OCI-LY7 (cell line): ENCODE measurements at regions not wholly inside any gene's neighbourhood (a gene's known extent, or its start where the extent isn't known, plus 50 kb on each side); places are given as distances from the start of the nearest gene placed in this dataset.

Experiments used
- BruUV-seq: library from RNA; stranded (reverse); fragments of 400-500 nt; replicated peaks from 2 replicates; lab custom pipeline; 2021; lab: Mats Ljungman, UMichigan
- CTCF ChIA-PET: fragments of 300-600 bp; sonication (Branson Sonifier 250); formaldehyde crosslinking; loops from one replicate; lab custom pipeline; 2022; ENCODE audit warnings: antibody characterized with exemption; ENCODE audit not compliant: unreplicated experiment; lab: Charles Lee
- POLR2A ChIA-PET: fragments of 300-600 bp; sonication (Branson Sonifier 250); formaldehyde crosslinking; loops from one replicate; lab custom pipeline; 2022; ENCODE audit warnings: antibody characterized with exemption; lab: Charles Lee
- DNase-seq: peaks from one replicate; pipeline ENCODE4 v3.0.0-alpha.2; 2015; ENCODE audit warnings: low spot score
- H2AFZ ChIP-seq: fragments of 200-600 bp; sonication (generic), shearing (Covaris generic); 2 replicates; pipeline ENCODE4 v1.6.1; 2014; ENCODE audit warnings: mild to moderate bottlenecking, antibody characterized with exemption, low read length, moderate library complexity
- H3K27ac ChIP-seq: fragments of 200-600 bp; sonication (generic); 2 replicates; pipeline ENCODE4 v1.5.1; 2014; ENCODE audit warnings: mixed run types, low read depth, mild to moderate bottlenecking, moderate library complexity, low read length, inconsistent platforms; ENCODE audit not compliant: poor library complexity, severe bottlenecking
- H3K36me3 ChIP-seq: fragments of 200-600 bp; sonication (generic); 2 replicates; pipeline ENCODE4 v1.6.1; 2014; ENCODE audit warnings: mild to moderate bottlenecking, antibody characterized with exemption, low read length, moderate library complexity, mixed read lengths; ENCODE audit not compliant: insufficient read depth
- H3K4me1 ChIP-seq: fragments of 200-600 bp; sonication (generic); 2 replicates; pipeline ENCODE4 v1.5.1; 2014; ENCODE audit warnings: mild to moderate bottlenecking, low read length; ENCODE audit not compliant: insufficient read depth, poor library complexity, severe bottlenecking
- H3K4me2 ChIP-seq: fragments of 200-600 bp; sonication (generic); 2 replicates; pipeline ENCODE4 v1.6.1; 2014; ENCODE audit warnings: mild to moderate bottlenecking, low read length
- H3K4me3 ChIP-seq: fragments of 200-600 bp; sonication (generic); 2 replicates; pipeline ENCODE4 v1.5.1; 2014; ENCODE audit warnings: mild to moderate bottlenecking, low read depth, low read length; ENCODE audit not compliant: poor library complexity, severe bottlenecking
- H3K79me2 ChIP-seq: fragments of 200-600 bp; sonication (generic); 2 replicates; pipeline ENCODE4 v1.6.1; 2016; ENCODE audit warnings: low read depth, mild to moderate bottlenecking, low read length, moderate library complexity, mixed read lengths; ENCODE audit not compliant: insufficient read depth
- H3K9me2 ChIP-seq: fragments of 200-600 bp; sonication (generic); 2 replicates; pipeline ENCODE4 v1.6.1; 2016; ENCODE audit warnings: mild to moderate bottlenecking, low read length, mixed read lengths; ENCODE audit not compliant: insufficient read depth
- H3K9me3 ChIP-seq: fragments of 200-600 bp; sonication (generic); 2 replicates; pipeline ENCODE4 v1.6.1; 2014; ENCODE audit warnings: mild to moderate bottlenecking, mixed run types, low read length, mixed read lengths
- H4K20me1 ChIP-seq: fragments of 200-600 bp; sonication (generic); 2 replicates; pipeline ENCODE4 v1.6.1; 2014; ENCODE audit warnings: mild to moderate bottlenecking, antibody characterized with exemption, low read length, moderate library complexity, mixed read lengths; ENCODE audit not compliant: insufficient read depth
- CTCF ChIP-seq: fragments of 200-600 bp; sonication (generic); conservative IDR thresholded peaks from 2 replicates; pipeline ENCODE4 v1.5.1; 2014; ENCODE audit warnings: mild to moderate bottlenecking, antibody characterized with exemption, low read length, moderate library complexity, mixed read lengths
- EZH2phosphoT487 ChIP-seq: fragments of 200-600 bp; sonication (generic); IDR thresholded peaks from 2 replicates; pipeline ENCODE4 v1.6.1; 2018; ENCODE audit warnings: low read depth, borderline replicate concordance, mild to moderate bottlenecking, mixed run types, antibody characterized with exemption, low read length, moderate library complexity, mixed read lengths
- intact Hi-C: fragments of 100-400 bp; cut with micrococcal nuclease; formaldehyde crosslinking; loops from one replicate; pipeline ENCODE4 v1.10.0; 2022; ENCODE audit not compliant: unreplicated experiment

- no peaks in the 10 kb centered on the region for H3K4me1 ChIP-seq
- no peaks in the 10 kb centered on the region for H3K9me3 ChIP-seq
- POLR2A ChIA-PET: no interaction called here
- H2AFZ ChIP-seq: no peak overlapping the region
- no peak for DNase-seq
- no peaks in the 10 kb centered on the region for H3K36me3 ChIP-seq
- H3K4me2 ChIP-seq: no peak overlapping the region
- TF ChIP-seq CTCF: no peak
- H3K9me2 ChIP-seq: no peaks in the 10 kb centered on the region
- H3K4me3 ChIP-seq: no peak overlapping the region
- H4K20me1 ChIP-seq: no peaks in the 10 kb centered on the region
- BruUV-seq: no TSS peak
- no peaks in the 10 kb centered on the region for H3K79me2 ChIP-seq
- H3K27ac ChIP-seq: no peak overlapping the region
- CTCF ChIA-PET: no interaction called here
- intact Hi-C loops: no loop called here
Observed at GRCh38 chr18:73812423-73812822, 335.2 kb downstream of the FBXO15 start.

- no peaks in the 10 kb centered on the region for H4K20me1 ChIP-seq
- no peaks in the 10 kb centered on the region for H3K9me3 ChIP-seq
- no peak overlapping the region for H2AFZ ChIP-seq
- H3K79me2 ChIP-seq: no peaks in the 10 kb centered on the region
- POLR2A ChIA-PET: no interaction called here
- intact Hi-C loops: no loop called here
- DNase-seq: no peak
- H3K4me2 ChIP-seq: no peak overlapping the region
- H3K36me3 ChIP-seq: no peaks in the 10 kb centered on the region
- H3K4me1 ChIP-seq: no peaks in the 10 kb centered on the region
- no TSS peak for BruUV-seq
- CTCF ChIA-PET: no interaction called here
- H3K9me2 ChIP-seq: no peaks in the 10 kb centered on the region
- no peak for TF ChIP-seq CTCF
- TF ChIP-seq EZH2phosphoT487: no peak
- no peak overlapping the region for H3K27ac ChIP-seq
- H3K4me3 ChIP-seq: no peak overlapping the region
Observed at GRCh38 chr18:73807551-73808192, 340.0 kb downstream of the FBXO15 start.

- Histone ChIP-seq H3K4me3 (no peak overlapping the region), H3K36me3 (no peaks in the 10 kb centered on the region), H2AFZ (no peak overlapping the region), H3K4me1 (no peaks in the 10 kb centered on the region), H3K9me2 (no peaks in the 10 kb centered on the region), H4K20me1 (no peaks in the 10 kb centered on the region), H3K9me3 (no peaks in the 10 kb centered on the region), H3K27ac (no peak overlapping the region), H3K79me2 (no peaks in the 10 kb centered on the region), H3K4me2 (no peak overlapping the region)
- intact Hi-C loops: no loop called here
- no peak for DNase-seq
- no TSS peak for BruUV-seq
- TF ChIP-seq CTCF (no peak), EZH2phosphoT487 (no peak)
- ChIA-PET CTCF (no interaction called here), POLR2A (no interaction called here)
Observed at GRCh38 chr18:73805991-73806390, 341.6 kb downstream of the FBXO15 start.
